ENCODE measurements at regions not wholly inside any gene's neighbourhood (a gene's known extent, or its start where the extent isn't known, plus 50 kb on each side); places are given as distances from the start of the nearest gene placed in this dataset.
"Not testable (repeated sequence)": the region's sequence is repeated elsewhere in the genome, so short reads cannot be mapped to it uniquely, and the experiment has no call there.

DNA sequence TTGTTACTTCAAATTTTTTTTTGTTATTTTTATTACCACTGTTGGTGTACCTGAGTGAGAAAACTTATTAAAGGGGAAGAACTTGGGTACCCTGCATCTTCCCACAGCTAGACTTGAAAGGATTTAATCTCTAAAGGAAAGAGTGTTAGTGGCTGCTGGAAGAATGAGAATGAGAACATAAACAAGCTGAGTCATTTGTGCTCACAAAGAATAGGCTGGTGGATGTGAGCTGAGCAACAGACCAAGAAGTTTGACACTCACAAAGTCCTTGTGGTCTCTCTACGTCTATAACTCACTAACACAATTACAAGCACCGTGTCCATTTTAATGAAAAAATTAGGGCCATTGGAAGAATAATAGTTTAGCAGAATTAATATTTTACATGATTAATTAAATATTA lies 217.6 kb upstream of the ANO5 start:
- ATAC-seq (no peak), DNase-seq (ENCODE audit: low spot score) (no peak)
- intact Hi-C loops (cut with DNase I): no loop called here

DNA sequence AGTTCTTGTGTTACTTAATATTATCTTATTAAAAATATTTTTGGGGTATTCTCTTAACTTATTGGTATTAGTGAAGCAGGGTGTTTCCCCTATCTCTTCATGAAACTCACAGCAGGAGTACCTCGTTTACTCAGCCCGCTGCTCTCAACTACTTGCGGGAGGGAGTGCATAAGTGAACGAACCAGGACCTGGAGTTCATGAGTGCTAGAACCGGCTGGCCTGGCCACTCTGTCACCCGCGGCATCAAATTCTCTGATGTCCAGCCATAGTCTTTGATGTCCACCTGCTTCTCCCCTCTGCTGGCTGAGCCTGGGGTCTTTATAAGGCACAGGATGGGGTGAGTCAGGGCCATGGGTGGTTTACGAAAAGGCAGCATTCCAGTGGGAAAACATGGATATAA lies 216.7 kb upstream of the ANO5 start:
- ATAC-seq (no peak), DNase-seq (ENCODE audit: low spot score) (no peak)
- intact Hi-C loops (cut with DNase I): no loop called here

DNA sequence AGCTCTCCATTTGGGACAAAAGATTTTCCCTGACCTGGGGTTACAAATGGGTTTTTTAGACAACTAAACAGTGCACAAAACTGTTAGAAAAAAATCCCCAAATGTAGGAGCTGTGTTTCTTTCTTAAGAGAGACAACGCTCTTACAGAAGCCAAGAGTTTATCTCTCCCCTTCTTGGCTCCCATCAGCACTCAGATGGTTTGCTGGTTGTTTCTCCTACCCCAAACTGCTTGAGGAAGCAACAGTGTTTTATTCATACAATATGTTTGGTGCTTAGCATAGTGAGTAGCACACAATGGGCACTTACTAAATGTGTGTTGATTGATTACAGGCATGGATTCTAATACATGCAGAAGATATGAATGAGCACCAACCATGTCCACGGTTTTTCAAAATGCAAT lies 209.5 kb upstream of the ANO5 start:
- intact Hi-C loops (cut with DNase I): no loop called here
- no peak for ATAC-seq

DNA sequence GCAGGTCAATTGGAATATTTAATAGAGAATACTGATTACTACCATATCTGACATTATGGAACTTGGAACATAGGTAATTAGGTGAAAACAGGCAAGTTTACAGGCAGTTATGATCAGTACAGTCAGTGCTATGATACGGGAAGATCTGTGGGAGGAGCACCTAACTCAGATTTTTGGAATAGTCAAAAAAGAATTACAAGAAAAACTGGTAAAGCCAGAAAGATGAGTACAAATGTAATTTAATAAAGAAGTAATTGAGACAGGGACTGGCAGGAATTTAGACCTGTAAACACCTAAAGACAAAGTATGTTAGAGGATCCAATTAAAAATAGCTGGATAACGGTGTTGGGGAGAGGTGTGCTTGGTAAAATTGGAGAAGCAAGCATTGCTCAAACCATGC lies 206.5 kb upstream of the ANO5 start:
- ATAC-seq: no peak
- no peak for DNase-seq (ENCODE audit: low spot score)
- intact Hi-C loops (cut with DNase I): no loop called here

More for the DNA sequence above, 209.5 kb upstream of the ANO5 start:
- no peak for DNase-seq (ENCODE audit: low spot score)

DNA sequence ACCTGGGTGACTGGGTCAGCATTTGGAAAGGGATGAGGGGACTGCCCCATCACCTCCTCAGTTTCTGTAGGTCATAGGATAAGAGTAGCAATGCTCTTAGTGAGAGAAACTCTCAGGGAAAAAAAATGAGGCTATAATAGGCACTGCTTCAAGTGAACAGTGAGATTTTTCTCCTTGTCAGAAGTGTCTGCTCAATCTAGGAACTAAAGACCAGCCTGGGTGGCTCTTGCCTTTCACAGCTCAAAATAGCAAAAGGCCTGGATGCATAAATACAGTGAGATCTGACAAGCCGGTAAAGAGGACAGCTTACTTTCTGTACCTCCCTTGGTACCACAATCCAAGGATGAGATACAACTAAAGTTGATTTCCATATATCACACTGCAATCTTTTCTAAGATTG lies 205.6 kb upstream of the ANO5 start:
- intact Hi-C loops (cut with DNase I): no loop called here
- no peak for ATAC-seq
- no peak for DNase-seq (ENCODE audit: low spot score)

DNA sequence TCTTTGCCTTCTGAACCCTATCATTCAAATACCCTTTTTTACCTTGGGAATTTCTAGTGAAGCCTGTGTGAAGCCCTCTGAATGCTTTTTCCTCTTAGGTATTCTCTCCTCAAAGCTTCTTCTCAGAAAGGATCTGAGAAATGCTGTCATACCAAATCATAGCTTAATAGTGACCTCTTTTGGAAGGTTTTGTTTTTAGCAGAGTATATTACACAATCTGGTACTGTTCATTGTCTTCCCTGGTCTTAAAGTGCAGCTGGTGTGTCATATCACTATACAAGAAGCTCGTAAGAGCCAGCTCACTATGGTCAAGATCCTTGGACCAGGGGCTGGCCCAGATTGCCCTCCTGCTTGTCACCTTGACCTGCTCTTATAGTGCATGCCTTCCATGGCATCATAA lies 204.4 kb upstream of the ANO5 start:
- intact Hi-C loops (cut with DNase I): no loop called here
- DNase-seq (ENCODE audit: low spot score) (no peak), ATAC-seq (peak; percentile 36)

DNA sequence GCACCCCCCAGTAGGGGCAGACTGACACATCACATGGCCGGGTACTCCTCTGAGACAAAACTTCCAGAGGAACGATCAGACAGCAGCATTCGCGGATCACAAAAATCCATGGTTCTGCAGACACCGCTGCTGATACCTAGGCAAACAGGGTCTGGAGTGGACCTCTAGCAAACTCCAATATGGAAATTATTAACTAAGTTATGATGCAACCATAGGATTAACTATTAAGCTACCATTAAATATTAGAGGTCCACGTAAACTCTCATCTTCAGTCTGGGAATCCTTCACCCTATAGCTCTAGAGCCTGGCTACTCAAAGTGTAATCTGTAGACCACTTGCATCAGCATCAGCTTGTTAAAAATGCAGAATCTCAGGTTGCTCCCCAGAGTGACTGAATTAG lies 191.1 kb upstream of the ANO5 start:
- DNase-seq (ENCODE audit: low spot score); ATAC-seq; intact Hi-C loops (cut with DNase I): not testable (repeated sequence)

DNA sequence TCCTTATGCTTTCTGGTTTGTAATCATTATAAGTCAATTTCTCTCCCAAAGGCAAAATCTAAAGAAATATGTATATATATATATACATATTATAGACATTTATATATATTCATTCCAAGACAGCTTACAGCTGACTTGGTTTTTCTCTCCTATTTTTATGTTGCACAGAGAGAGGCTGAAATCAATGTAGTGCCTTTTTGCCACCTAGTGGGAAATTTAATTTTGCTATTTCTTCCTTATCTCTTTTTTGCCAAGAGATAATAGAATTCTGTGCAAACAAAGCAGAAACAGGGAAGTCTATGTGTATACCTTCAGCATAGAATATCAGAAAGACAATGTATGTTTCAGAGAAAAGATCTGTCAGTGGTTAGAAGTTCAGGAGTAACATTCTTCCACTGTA lies 186.0 kb upstream of the ANO5 start:
- ATAC-seq (no peak), DNase-seq (ENCODE audit: low spot score) (no peak)
- intact Hi-C loops (cut with DNase I): no loop called here

DNA sequence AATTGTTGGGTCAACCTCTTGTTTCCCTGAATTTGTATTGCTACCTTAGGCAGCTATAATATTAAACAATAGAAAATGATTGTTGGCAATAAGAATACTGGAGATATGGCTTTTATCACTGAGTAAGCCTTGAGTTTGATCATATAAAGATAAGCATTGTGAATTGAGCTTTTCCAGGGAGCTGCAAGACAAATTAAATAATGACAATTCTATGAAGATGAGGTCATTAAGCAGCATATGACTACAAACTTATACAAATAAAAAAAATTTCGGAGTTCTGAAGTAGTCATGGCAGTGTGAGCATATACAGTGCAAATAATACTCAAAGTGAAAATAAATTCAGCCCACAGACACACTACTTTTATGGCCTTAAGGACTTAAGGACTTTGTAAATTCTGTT lies 161.1 kb upstream of the ANO5 start:
- intact Hi-C loops (cut with DNase I): no loop called here
- DNase-seq (ENCODE audit: low spot score) (no peak), ATAC-seq (no peak)

DNA sequence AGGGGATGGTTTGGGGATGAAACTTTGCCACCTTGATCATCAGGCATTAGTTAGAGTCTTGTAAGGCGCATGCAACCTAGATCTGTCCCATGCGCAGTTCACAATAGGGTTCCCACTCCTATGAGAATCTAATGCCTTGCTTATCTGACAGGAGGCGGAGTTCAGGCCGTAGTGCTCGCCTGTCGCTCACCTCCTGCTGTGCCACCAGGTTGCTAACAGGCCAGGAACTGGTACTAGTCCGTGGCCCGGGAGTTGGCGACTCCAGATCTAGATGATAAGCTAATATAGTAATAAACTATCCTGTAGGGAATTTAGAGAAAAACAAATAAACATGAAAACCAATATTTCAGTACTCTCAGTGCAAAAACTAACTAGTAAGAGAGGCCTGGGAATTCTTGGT lies 155.4 kb upstream of the ANO5 start:
- ATAC-seq (no peak), DNase-seq (ENCODE audit: low spot score) (no peak)
- intact Hi-C loops (cut with DNase I): no loop called here

DNA sequence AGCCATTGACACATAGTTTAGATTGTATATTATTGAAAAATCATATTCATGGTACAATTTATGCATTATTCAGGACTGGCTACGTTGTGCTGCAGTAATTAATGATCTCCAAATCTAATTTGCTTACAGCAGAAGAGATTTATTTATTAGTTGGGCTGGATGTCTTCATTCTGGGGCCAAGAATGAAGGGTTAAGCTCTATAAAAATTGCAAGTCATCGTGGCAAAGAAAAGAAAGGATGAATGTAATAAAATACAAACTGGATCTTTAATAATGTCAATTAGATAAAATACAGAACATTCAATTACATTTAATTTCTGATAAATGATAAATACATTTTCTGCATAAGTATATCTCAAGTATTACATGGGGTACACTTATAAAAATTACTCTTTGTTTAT lies 151.8 kb upstream of the ANO5 start:
- intact Hi-C loops (cut with DNase I): no loop called here
- no peak for ATAC-seq
- DNase-seq (ENCODE audit: low spot score): no peak

DNA sequence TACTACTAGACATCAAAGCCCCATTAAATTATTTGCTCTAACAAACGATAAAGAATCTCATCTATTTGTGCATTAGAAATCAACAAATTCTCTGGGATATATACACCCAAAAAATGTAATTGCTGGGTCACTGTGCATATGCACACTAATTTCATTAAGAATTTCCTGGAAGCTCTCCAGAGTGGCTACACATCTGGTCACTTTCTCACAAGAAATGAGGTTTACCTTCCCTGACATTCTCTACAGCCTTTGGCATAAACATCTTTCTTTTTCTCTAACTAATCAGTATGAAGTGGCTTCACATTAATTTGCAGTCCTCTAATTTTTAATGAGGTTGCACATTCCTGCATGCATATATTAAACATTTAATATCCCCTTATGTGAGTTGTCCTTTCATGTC lies 150.8 kb upstream of the ANO5 start:
- DNase-seq (ENCODE audit: low spot score) (no peak), ATAC-seq (no peak)
- intact Hi-C loops (cut with DNase I): no loop called here

DNA sequence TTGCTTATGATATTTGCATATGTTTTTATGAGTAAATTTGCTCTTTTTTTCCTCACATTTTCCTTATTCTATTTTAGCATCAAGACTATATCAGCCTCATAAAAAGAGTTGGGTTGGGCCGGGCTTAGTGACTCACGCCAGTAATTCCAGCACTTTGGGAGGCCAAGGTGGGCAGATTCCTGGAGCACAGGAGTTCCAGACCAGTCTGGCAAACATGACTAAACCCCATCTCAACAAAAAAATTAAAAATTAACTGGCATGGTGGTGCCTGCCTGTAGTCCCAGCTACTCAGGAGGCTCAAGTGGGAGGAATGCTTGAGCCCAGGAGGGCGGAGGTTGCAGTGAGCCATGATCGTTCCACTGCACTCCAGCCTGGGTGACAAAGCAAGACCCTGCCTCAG lies 148.8 kb upstream of the ANO5 start:
- intact Hi-C loops (cut with DNase I): no loop called here
- DNase-seq (ENCODE audit: low spot score) (no peak), ATAC-seq (no peak)

DNA sequence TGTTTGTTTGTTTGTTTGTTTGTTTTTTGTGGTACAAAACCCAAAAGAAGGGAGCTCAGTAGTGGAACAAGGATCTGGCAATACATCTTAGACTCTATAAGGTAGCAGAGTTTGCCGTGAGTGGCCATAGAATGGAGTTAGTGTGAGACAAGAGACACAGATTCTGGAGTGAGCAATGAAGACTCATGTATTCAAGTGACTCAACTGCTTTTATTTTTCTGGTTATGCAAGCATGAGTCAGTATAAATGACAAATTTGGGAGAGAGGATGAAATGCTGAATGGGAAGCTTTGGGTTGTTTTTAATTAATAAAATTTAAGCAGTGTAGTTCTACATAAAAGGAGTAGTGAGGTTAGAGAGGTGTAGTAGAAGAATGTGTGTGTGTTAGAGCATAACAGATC lies 143.6 kb upstream of the ANO5 start:
- intact Hi-C loops (cut with DNase I): no loop called here
- DNase-seq (ENCODE audit: low spot score) (no peak), ATAC-seq (no peak)

DNA sequence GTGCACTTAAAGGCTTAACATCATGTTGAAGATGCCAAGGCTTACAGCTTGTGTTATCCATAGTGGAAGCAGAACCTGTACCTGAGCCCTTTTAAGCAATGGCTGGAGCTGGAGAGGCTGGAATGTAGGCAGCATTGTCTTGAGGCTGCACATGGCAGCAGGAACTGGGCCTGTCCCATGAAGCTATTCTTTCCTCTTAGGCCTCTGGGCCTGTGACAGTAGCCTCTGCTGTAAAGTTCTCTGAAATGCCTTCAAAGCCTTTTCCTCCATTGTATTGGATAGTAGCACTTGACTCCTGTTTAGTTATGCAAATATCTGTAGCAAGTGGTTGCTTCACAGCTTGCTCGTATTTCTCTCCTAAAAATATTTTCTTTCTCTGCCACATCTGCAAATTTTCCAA lies 127.4 kb upstream of the ANO5 start:
- ATAC-seq: no peak
- intact Hi-C loops (cut with DNase I): no loop called here

DNA sequence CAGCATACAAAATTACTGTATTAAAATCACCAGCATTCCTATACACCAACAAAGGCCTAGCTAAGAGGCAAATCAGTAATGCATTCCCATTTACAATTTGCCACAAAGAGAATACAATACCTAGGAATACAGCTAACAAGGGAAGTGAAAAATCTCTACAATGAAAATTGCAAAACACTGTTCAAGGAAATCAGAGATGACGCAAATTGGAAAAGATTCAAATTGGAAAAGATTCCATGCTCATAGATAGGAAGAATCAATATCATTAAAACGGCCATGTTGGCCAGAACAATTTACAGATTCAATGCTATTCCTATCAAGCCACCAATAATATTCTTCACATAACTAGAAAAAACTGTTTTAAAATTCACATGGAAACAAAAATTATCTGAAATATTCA lies 123.0 kb upstream of the ANO5 start:
- ATAC-seq (no peak), DNase-seq (ENCODE audit: low spot score) (no peak)
- intact Hi-C loops (cut with DNase I): no loop called here

More for the DNA sequence above, 127.4 kb upstream of the ANO5 start:
- DNase-seq (ENCODE audit: low spot score): no peak

DNA sequence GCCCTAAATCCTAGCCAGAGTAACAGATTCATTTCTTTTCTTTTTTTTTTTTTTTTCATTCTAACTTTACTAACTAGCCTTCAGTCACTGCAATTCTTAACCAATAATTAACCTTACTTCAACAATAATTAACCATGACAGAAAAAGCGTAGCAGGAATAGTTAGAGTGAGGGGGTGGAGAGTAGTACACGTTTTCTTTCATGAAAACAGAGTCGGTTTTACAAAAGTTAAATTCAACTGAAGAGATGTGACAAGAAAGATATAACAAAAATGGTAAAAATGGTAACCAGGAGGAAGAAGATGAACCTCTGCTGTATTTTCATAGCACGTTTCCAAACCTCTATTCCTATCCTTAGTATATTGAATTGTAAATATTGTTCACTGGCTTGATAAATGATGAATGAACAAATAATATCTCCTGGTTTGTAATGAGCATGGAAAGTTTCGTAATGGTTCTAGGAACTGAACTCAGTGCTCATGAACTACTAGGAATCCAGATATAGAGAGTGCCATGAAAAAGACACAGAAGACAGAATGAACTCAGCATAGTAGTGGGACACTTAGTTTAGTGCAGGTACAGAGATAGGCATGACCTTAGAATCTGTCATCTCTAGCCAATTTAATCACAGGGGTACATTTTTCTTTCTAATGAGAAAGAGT lies 116.5 kb upstream of the ANO5 start:
- intact Hi-C loops (cut with DNase I): no loop called here
- no peak for ATAC-seq
- DNase-seq (ENCODE audit: low spot score): no peak

DNA sequence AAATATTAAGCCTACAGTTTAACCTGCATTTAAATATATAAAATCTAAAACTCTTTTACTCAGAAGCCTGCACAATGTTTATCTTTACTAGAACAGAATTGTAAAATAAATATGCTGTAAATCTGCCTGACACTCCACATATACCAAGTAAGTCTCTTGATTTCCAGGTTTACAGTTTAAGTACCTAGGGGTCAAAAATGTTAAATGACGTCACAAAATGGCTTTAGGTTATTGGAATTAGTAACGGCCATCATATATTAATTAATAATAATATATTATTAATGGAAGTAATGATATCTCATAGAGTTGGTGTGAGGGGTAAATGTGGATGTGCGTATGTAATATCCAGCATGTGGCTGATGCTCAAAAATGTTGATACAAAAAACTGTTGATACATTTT lies 114.8 kb upstream of the ANO5 start:
- no peak for ATAC-seq
- intact Hi-C loops (cut with DNase I): no loop called here
- no peak for DNase-seq (ENCODE audit: low spot score)

DNA sequence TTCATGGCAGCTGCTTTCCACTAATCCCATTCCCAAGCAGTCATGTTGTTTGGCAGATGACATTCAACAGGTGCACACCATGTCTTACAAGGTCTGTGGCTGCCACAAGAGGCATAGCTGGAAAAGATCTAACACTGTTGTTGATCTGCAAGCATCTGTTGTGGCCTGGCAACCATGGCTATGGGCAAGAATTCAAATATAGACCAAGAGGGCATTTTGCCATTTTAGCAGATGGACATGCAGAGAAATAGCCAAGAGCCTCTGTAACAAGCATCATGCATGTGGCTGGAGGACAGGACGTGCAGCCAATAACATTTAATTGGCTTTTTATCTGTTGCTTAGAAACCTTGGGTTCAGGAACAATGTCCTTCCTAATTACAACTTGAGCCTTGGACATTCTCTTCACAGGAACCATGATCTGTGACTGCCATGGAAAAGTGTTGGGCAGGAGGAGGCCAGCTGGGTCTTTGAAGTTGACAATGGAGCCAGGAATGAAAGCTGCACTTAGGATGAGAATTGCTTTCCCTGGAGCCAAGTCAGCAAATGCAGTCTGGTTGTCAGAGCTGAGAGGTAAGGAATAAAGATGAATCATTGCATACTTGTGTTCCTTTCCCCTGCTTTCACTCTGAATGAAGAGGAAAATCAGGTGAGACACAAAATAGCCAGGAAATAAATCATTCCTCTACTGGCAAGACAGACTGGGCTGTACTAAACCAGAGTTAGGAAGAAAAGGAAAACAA lies 113.6 kb upstream of the ANO5 start:
- no peak for ATAC-seq
- DNase-seq (ENCODE audit: low spot score): no peak
- intact Hi-C loops (cut with DNase I): no loop called here

DNA sequence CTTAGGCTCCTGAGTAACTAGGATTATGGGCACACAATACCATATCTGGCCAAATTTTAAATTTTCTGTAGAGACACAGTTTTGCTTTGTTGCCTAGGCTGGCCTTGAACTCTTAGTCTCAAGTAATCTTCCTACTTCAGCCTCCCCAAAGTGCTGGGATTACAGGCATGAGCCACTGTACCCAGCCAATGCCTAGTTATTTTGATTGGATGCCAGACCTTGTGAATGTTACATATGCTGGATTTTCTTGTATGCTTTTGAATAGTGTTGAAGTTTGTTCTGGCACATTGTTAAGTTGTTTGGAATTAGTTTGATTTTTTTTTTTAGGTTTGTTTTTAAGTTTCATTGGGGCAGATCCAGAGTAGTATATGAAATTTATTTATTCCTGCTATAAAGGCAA lies 110.7 kb upstream of the ANO5 start:
- ATAC-seq (no peak), DNase-seq (ENCODE audit: low spot score) (no peak)
- intact Hi-C loops (cut with DNase I): no loop called here

DNA sequence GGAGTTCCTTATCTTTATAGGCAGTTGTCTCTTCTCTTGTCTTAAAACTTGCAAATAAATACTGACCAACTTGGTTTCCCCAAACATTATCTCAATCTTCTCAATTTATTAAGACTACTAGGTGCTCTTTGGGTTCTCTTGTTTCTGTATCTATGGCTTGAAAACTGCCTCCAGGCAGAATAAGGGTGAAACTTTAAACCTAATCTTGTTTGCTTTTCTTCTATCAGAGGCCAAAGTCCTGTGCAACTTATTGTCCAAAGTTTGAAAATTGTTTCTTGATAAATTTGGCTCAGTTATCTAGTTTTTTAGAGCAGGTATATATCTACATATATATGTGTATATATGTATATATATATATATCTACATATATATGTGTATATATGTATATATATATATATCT lies 110.1 kb upstream of the ANO5 start:
- intact Hi-C loops (cut with DNase I): no loop called here
- ATAC-seq (no peak), DNase-seq (ENCODE audit: low spot score) (no peak)
